ENCODE measurements at regions not wholly inside any gene's neighbourhood (a gene's known extent, or its start where the extent isn't known, plus 50 kb on each side); places are given as distances from the start of the nearest gene placed in this dataset.

GRCh38 chr5:18754201-18754600 lies 1119.9 kb downstream of the TAF11L14 start:
- DNase-seq (no peak), ATAC-seq (no peak)
- H3K36me3 ChIP-seq (ENCODE audit: low read depth), result no peaks in the 10 kb centered on the region
- H3K9me3 ChIP-seq, result no peaks in the 10 kb centered on the region
- no peak overlapping the region for H3K4me3 ChIP-seq
- no peaks in the 10 kb centered on the region for H3K4me1 ChIP-seq (ENCODE audit: low read depth)
- intact Hi-C loops (cut with DNase I, micrococcal nuclease), result no loop called here
- no peak for TF ChIP-seq CTCF (IDR thresholded peaks at IDR 0.05)

GRCh38 chr5:18761801-18762200 lies 1127.5 kb downstream of the TAF11L14 start:
- intact Hi-C loops (cut with DNase I, micrococcal nuclease), result no loop called here
- Histone ChIP-seq H3K36me3 (ENCODE audit: low read depth) (no peaks in the 10 kb centered on the region), H3K4me1 (ENCODE audit: low read depth) (no peaks in the 10 kb centered on the region), H3K4me3 (no peak overlapping the region), H3K9me3 (no peaks in the 10 kb centered on the region)
- TF ChIP-seq CTCF (IDR thresholded peaks at IDR 0.05), result no peak
- ATAC-seq (no peak), DNase-seq (no peak)

- intact Hi-C loops (cut with DNase I, micrococcal nuclease), result no loop called here
- ATAC-seq (no peak), DNase-seq (no peak)
- H3K4me1 ChIP-seq (ENCODE audit: low read depth), result no peaks in the 10 kb centered on the region
- H3K36me3 ChIP-seq (ENCODE audit: low read depth), result no peaks in the 10 kb centered on the region
- no peak overlapping the region for H3K4me3 ChIP-seq
- no peaks in the 10 kb centered on the region for H3K9me3 ChIP-seq
- no peak for TF ChIP-seq CTCF (IDR thresholded peaks at IDR 0.05)
Observed at GRCh38 chr5:18764161-18764560, 1129.9 kb downstream of the TAF11L14 start.

GRCh38 chr5:18765304-18765703 lies 1131.0 kb downstream of the TAF11L14 start:
- H3K4me3 ChIP-seq, result no peak overlapping the region
- ATAC-seq (no peak), DNase-seq (no peak)
- intact Hi-C loops (cut with DNase I, micrococcal nuclease), result no loop called here
- H3K4me1 ChIP-seq (ENCODE audit: low read depth), result no peaks in the 10 kb centered on the region
- no peaks in the 10 kb centered on the region for H3K36me3 ChIP-seq (ENCODE audit: low read depth)
- no peak for TF ChIP-seq CTCF (IDR thresholded peaks at IDR 0.05)
- H3K9me3 ChIP-seq, result no peaks in the 10 kb centered on the region

- intact Hi-C loops (cut with DNase I, micrococcal nuclease), result no loop called here
- no peaks in the 10 kb centered on the region for H3K9me3 ChIP-seq
- no peak overlapping the region for H3K4me3 ChIP-seq
- H3K4me1 ChIP-seq (ENCODE audit: low read depth), result no peaks in the 10 kb centered on the region
- H3K36me3 ChIP-seq (ENCODE audit: low read depth), result no peaks in the 10 kb centered on the region
- TF ChIP-seq CTCF (IDR thresholded peaks at IDR 0.05), result no peak
- DNase-seq, result no peak
- no peak for ATAC-seq
Observed at GRCh38 chr5:18771097-18771610, 1136.9 kb downstream of the TAF11L14 start.

- Histone ChIP-seq H3K4me1 (ENCODE audit: low read depth) (no peaks in the 10 kb centered on the region), H3K4me3 (no peak overlapping the region), H3K36me3 (ENCODE audit: low read depth) (no peaks in the 10 kb centered on the region), H3K9me3 (no peaks in the 10 kb centered on the region)
- TF ChIP-seq CTCF (IDR thresholded peaks at IDR 0.05), result no peak
- ATAC-seq (no peak), DNase-seq (no peak)
- intact Hi-C loops (cut with DNase I, micrococcal nuclease), result no loop called here
Observed at GRCh38 chr5:18772475-18772874, 1138.2 kb downstream of the TAF11L14 start.
